Activated T-cell treated with anti-CD3 and anti-CD28 coated beads, Interleukin-2, amount 50 U/mL, for 1 hour (primary cell): ENCODE measurements at regions not wholly inside any gene's neighbourhood (a gene's known extent, or its start where the extent isn't known, plus 50 kb on each side); places are given as distances from the start of the nearest gene placed in this dataset.

ENCODE experiments used
- DNase-seq: peaks from one replicate; pipeline ENCODE4 v3.0.0-alpha.2; 2020

DNA sequence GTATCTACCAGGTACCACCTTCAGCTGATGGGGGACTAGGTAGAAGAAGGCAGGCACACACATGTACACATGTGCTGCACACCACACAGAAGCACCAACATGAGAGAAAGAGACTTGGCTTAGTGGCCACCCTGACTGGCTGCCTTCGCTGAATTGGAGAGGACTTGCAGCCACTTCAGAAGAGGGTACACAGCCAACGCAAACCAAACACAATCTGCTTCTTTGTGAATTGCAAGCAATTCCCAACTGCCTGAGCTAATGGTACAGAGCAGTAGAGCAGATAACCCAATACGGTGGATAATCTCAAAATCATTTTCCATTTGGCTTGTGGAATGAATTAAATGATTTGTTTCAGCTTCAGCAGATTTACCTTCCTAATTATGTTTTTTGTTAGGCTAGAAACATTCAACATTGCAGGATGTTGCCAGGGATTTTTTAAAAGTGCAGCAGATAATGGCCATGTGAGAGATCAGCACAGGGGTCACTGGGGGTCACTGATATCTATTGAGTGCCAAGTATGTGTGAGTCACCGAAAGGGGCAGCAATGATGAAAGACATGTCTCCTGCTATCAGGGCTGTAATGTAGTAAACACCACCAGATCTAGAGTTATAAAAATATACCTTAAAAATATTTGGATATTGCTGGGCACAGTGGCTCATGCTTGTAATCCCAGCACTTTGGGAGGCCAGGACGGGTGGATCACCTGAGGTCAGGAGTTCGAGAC is 652.6 kb downstream of the BCL11A start:
- DNase-seq, result no peak

DNA sequence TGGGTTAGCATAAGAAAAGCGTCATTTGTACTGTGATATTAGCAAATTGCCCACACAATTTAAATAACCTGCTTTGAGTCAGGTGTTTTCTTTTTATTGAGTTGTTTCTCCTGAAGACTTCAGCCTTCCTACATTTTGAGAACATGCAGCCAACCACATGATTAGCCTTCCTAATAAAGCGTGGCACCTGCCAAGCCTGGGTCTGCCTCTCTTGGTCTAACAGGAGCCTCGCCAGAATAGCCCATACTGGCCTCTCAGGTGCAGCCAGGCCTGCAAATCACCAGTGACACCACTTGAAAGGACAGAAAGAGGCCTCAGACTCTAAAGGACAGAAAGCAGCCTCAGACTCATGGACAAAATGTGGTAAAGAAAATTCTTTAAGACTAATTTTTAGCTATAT is 653.8 kb downstream of the BCL11A start:
- no peak for DNase-seq

- no peak for DNase-seq
Observed at GRCh38 chr2:59896499-59897245, 656.8 kb downstream of the BCL11A start.

DNA sequence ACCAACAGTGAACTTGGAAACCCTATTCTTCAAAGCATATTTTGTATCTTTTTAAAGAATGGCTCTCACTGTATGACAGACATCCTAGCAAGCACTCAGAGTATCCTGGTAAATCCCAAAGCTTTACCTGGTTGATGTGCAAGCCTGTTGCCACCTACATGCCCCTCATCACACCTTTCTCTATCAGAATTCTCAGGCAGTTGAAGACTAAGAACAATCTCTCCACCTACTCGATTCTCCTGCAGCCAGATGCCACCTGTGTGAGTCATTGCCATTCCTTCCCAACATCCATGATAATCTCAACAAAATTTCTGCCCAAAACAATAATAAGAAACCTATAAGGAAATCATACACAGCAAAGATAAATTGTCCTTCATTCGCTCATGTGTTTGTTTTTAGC is 659.8 kb downstream of the BCL11A start:
- no peak for DNase-seq

- DNase-seq, result no peak
Observed at GRCh38 chr2:59892398-59892797, 661.1 kb downstream of the BCL11A start.

GRCh38 chr2:59889305-59889704 is 664.1 kb downstream of the BCL11A start:
- DNase-seq, result no peak

GRCh38 chr2:59888706-59889105 is 664.7 kb downstream of the BCL11A start:
- DNase-seq, result no peak

DNA sequence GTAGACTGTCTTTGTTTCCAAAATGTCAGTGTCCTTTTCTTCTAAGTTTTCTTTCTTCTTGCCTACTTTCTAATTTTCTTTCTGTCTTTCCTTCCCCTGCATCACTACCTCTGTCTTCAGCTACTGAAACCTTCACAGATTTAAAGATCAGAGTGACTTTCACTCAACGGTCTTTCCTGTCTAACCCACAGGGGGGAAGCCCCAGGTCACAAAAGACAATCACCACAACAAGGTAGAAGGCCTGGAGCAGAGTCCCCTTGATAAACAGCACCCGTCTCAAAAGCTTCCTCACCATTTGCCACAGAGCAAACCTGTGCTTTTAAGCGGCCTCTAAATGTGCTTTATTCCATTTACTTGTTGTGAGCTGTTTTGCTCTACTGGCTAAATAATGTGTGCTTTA is 665.4 kb downstream of the BCL11A start:
- peak; percentile 23 for DNase-seq

DNA sequence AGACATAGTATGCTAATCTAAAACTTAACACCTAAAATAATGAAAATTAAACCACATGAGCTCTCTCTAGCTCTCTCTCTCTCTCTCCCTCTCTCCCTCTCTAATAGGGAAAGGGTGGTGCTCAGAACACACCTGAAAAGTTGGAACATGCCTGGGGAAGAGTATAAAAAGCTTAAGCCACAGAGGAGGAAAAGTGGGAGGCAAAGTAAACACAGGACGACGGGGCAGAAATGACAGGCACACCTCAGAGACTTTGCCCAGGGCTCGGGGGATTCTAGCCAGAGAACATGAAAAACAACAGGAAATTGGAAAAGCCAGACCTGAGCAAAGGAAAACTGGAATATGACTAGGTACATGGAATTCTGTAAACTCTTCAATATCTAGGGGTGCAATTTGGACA is 666.1 kb downstream of the BCL11A start:
- no peak for DNase-seq

DNA sequence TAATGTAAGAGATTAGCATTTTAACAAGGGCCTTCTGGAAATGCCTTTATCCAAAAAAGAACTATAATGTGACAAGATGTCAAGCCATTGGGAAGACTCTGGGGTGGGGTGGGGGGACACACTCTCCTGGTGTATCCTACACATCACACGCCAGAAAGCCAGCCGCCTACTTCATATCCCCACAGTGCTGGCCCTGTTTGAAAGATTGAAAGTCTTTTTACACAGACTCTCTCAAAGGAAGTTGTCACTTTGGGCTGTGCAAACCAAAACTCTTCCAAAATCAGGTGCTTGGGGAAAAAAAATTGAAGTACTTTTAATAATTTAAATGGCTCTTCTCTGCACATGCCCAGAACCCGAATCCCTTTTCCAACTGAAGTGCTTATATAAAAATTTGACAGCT is 666.7 kb downstream of the BCL11A start:
- DNase-seq, result no peak

DNA sequence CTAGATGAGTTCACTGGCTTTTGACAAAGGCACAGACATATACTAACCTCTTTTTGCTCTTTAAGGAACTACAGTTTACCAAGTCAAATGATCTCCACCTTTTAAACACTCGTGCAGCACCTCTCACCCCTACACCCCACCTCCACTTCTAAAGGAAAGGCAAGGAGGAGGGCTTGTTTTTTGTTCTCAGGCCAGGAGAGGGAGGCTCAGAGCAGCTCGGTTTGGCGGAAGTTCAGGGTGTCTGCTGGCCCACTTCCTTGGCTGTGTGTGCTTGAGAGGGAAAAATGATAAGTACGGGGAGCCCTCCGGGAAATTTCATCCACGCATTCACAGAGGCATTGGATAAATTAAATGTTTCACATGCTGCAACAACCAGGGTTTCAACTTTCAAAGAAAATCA is 667.9 kb downstream of the BCL11A start:
- DNase-seq, result no peak

- no peak for DNase-seq
Observed at GRCh38 chr2:59884166-59884565, 669.3 kb downstream of the BCL11A start.

DNA sequence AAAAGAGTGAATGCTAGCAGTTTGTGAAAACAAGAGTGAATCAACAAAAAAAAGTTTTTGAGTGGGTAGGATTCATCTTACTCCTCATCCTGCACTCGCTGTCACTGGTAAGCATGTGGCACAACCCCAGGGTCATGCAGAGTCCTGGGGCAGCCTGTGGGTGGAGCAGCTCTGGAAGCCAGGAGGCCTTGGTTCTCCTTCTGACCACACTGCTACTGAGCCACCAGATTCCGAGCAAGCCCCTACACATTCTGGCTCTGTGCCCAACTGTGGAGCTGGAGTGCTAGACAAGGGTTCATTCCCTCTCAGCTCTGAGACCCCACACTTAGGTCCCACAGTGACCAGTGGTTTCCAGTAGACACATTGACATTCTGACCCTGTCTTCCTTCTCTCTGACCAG is 670.6 kb downstream of the BCL11A start:
- no peak for DNase-seq

- no peak for DNase-seq
Observed at GRCh38 chr2:59882279-59882678, 671.2 kb downstream of the BCL11A start.

GRCh38 chr2:59881218-59881617 is 672.2 kb downstream of the BCL11A start:
- DNase-seq, result no peak

DNA sequence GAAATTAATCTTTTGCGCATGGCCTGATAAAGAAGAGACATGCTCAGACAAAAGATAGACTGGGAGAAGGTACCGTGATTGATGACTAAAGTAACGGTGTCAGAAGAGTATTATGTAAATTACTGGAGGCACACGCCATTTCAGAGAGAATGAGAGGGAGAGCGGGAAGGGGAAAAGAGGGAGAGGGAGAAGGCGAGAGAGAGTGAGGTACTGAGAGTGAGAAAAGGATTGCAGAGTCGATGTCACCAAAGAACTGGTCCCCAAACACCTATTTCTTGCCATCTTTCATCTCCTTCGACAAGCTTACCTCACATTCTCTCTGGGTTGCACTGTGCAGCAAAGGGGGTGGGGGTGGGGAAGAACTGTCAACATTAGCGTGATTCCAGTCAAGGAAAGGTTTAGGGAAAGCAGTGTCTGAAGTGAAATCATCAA is 673.7 kb downstream of the BCL11A start:
- DNase-seq, result no peak

GRCh38 chr2:59875836-59876235 is 677.6 kb downstream of the BCL11A start:
- no peak for DNase-seq

- DNase-seq, result no peak
Observed at GRCh38 chr2:59874971-59875755, 678.3 kb downstream of the BCL11A start.

DNA sequence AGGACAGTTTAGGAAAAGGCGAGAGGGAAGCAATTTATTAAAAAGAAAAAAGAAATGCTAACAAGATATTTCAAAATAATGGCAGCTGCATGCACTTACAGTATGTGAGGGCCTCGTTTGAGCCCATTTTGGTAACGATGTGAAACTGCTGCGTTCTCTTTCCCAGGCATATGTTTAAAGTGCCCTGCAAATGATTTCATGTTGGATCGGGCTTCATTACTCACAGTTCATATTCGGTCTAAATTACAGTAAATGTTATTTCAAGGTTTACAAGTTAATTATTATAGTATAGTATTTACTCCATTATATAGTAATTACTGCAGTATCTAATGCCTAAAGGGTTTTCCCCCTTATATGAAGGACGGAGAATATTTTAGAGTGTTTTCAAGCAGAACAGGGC is 679.1 kb downstream of the BCL11A start:
- DNase-seq, result no peak

- no peak for DNase-seq
Observed at GRCh38 chr2:59871830-59872229, 681.6 kb downstream of the BCL11A start.

DNA sequence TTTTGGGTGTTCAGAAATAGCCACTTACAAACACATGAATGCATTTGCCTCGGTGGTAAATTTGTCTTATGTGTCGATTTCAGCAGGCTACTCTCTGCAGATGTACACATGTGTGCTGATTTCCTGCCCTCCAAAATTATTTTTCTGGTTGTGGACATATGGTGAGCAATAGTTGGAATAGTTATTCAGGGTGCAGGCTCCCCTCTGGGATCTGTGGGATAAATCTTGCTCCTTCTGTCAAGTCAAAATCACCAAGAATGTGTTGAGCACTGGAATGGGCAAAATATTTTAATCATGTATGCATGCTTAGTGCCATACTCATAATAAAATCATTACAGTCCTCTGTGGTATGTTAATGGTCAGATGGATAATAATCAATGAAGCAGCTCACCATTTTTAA is 684.5 kb downstream of the BCL11A start:
- no peak for DNase-seq

DNA sequence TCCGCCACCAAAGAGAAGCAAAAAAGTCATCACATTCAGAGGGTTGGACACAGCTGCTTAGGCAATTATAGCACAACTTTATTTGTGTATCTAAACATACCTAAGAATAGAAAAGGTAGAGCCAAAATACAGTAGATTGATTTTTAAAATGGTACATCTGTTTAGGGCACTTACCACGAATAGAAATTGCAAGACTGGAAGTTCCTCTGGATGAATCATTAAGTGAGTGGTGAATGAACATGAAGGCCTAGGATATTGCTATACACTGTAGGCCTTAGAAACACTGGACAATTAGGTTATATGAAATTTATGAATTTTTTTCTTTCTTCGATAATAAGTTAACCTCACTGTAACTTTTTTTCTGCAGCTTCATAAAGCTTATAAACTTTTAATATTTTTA is 687.0 kb downstream of the BCL11A start:
- DNase-seq, result no peak

DNA sequence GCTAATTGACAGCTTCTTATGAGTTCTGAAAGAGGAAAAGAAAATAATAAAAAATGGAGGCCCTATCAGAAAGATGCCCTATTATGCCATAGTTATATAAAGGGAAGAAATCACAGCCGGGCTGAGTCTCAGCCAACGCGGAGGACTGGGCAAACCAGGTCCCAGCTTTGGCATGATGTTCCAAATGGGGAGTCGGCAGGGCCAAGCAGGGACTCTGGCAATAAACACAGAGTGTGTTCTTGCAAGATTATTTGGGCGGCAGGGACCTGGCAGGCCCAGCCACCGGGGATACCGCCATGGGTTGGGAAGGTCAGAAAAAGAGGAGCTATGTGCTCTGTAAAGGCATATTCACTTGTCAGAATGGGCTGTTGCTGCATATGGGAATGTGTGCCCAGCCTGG is 694.9 kb downstream of the BCL11A start:
- DNase-seq, result no peak

- DNase-seq, result no peak
Observed at GRCh38 chr2:59857109-59857508, 696.3 kb downstream of the BCL11A start.
